ENCODE measurements at regions not wholly inside any gene's neighbourhood (a gene's known extent, or its start where the extent isn't known, plus 50 kb on each side); places are given as distances from the start of the nearest gene placed in this dataset.

GRCh38 chr6:164211254-164211653 lies 796.7 kb downstream of the QKI start:
- no peak overlapping the region for H3K9ac ChIP-seq (ENCODE audit: extremely low read depth, insufficient read length, low read length)
- H4K5ac ChIP-seq (ENCODE audit: insufficient read length, low read depth, low read length), result no peak overlapping the region

More at GRCh38 chr6:164211254-164211653, 796.7 kb downstream of the QKI start:
- Mint-ChIP-seq H3K9me3 (peaks cover 8 to 15% of the 10 kb centered on the region in 2 experiments), H3K36me3 (ENCODE audit: insufficient read depth in 1 of 3, low read depth in 3 of 3) (peaks cover 3 to 26% (median 3%) of the 10 kb centered on the region in 3 experiments; a peak in 5 of 7 replicates), H3K27me3 (ENCODE audit: low read depth) (no peaks in the 10 kb centered on the region), H3K4me1 (no peaks in the 10 kb centered on the region), H3K4me3 (no peak overlapping the region), H3K27ac (no peak overlapping the region)
- Histone ChIP-seq H3K27ac (ENCODE audit: insufficient read length, low read depth, low read length) (no peak overlapping the region), H3K14ac (ENCODE audit: insufficient read depth, low read length) (no peak overlapping the region), H4K8ac (replicated peaks; ENCODE audit: insufficient read length, low read depth, low read length) (no peak overlapping the region), H2BK15ac (ENCODE audit: low read depth, low read length) (no peak overlapping the region), H3K79me1 (ENCODE audit: insufficient read depth, low read depth, low read length, poor library complexity, severe bottlenecking) (no peaks in the 10 kb centered on the region), H3K9me3 (ENCODE audit: control insufficient read depth, low read depth, low read length) (no peaks in the 10 kb centered on the region), H2BK20ac (ENCODE audit: low read depth, low read length, poor library complexity, severe bottlenecking) (no peak overlapping the region), H4K20me1 (ENCODE audit: control insufficient read depth, insufficient read depth, insufficient read length) (no peaks in the 10 kb centered on the region), H3K27me3 (ENCODE audit: insufficient read depth, low read length) (no peaks in the 10 kb centered on the region), H3K56ac (ENCODE audit: insufficient read length, low read depth, low read length) (no peak overlapping the region), H2AFZ (ENCODE audit: low read length) (no peak overlapping the region), H4K91ac (ENCODE audit: insufficient read length, low read depth, low read length) (no peak overlapping the region), H2BK120ac (ENCODE audit: low read depth, low read length, poor library complexity, severe bottlenecking) (no peak overlapping the region), H3K18ac (ENCODE audit: insufficient read length, low read depth, low read length) (no peak overlapping the region), H3K23ac (ENCODE audit: insufficient read length, low read depth, low read length) (no peak overlapping the region), H3K4me1 (ENCODE audit: insufficient read depth, low read length) (no peaks in the 10 kb centered on the region), H3K23me2 (ENCODE audit: insufficient read length, low read depth, low read length, poor library complexity, severe bottlenecking) (no peaks in the 10 kb centered on the region), H2AK5ac (ENCODE audit: insufficient read length, low read length) (no peak overlapping the region), H2BK12ac (ENCODE audit: insufficient read length, low read depth, low read length) (no peak overlapping the region), H3K79me2 (ENCODE audit: insufficient read depth, low read length) (no peaks in the 10 kb centered on the region), H3K4me2 (ENCODE audit: insufficient read depth, insufficient read length, low read length) (no peak overlapping the region), H3K4ac (ENCODE audit: low read depth, low read length) (no peak overlapping the region), H3T11ph (ENCODE audit: low read length) (no peak overlapping the region), H2BK5ac (ENCODE audit: insufficient read length, low read length) (no peak overlapping the region)
- no peak for TF ChIP-seq CTCF (conservative IDR thresholded peaks at IDR 0.05)
- WGBS (ENCODE audit: extremely low coverage, insufficient read length, low lambda C conversion rate), result no CpG with 5 or more reads among the region's 3 CpGs
- DNase-seq, result no peak

Measured in H9 (cell line).